Panc1 (cell line): ENCODE measurements at regions not wholly inside any gene's neighbourhood (a gene's known extent, or its start where the extent isn't known, plus 50 kb on each side); places are given as distances from the start of the nearest gene placed in this dataset.

Experiments used
- ATAC-seq: fragments of 200-7000 bp; cut with Tn5 transposase; 2 replicates; pipeline ENCODE4 v1.9.1; 2020; ENCODE audit warnings: mild to moderate bottlenecking, moderate library complexity
- BruUV-seq: library from RNA; stranded (reverse); fragments of 400-500 nt; replicated peaks from 2 replicates; lab custom pipeline; 2021; lab: Mats Ljungman, UMichigan
- CTCF ChIA-PET: fragments of 300-600 bp; sonication (Branson Sonifier 250); formaldehyde crosslinking; loops from one replicate; lab custom pipeline; 2022; ENCODE audit warnings: antibody characterized with exemption; lab: Charles Lee
- POLR2A ChIA-PET: fragments of 300-600 bp; sonication (Branson Sonifier 250); formaldehyde crosslinking; loops from one replicate; lab custom pipeline; 2022; ENCODE audit warnings: antibody characterized with exemption; lab: Charles Lee
- DNase-seq: peaks from one replicate; pipeline ENCODE4 v3.0.0-alpha.2; 2010; ENCODE audit warnings: low read depth, low spot score
- H3K27ac ChIP-seq: 2 replicates; pipeline ENCODE4 v1.5.1; 2011; ENCODE audit warnings: mild to moderate bottlenecking, low read length, inconsistent platforms
- H3K27me3 ChIP-seq: fragments of 200-500 bp; sonication (Bioruptor generic); 2 replicates; pipeline ENCODE4 v1.6.0; 2014; ENCODE audit warnings: low read length, inconsistent platforms; ENCODE audit not compliant: control insufficient read depth, insufficient read depth
- H3K36me3 ChIP-seq: fragments of 200-500 bp; sonication (Bioruptor generic); 2 replicates; pipeline ENCODE4 v1.5.1; 2014; ENCODE audit warnings: inconsistent platforms, mild to moderate bottlenecking, low read length, moderate library complexity; ENCODE audit not compliant: control insufficient read depth, insufficient read depth
- H3K4me1 ChIP-seq: 2 replicates; pipeline ENCODE4 v1.5.1; 2011; ENCODE audit warnings: inconsistent platforms, mild to moderate bottlenecking, low read length, moderate library complexity; ENCODE audit not compliant: control insufficient read depth, insufficient read depth
- H3K4me3 ChIP-seq, 2 experiments: 2 replicates each; pipeline ENCODE4 v1.5.1; 2011 to 2012; ENCODE audit warnings: low read depth in 2 of 2, low read length in 2 of 2, mild to moderate bottlenecking in 2 of 2, inconsistent platforms in 1 of 2, moderate library complexity in 1 of 2
- H3K9me3 ChIP-seq: fragments of 200-500 bp; sonication (Bioruptor generic); 2 replicates; pipeline ENCODE4 v1.5.1; 2014; ENCODE audit warnings: low read depth, mild to moderate bottlenecking, inconsistent platforms, low read length, moderate library complexity; ENCODE audit not compliant: control insufficient read depth, insufficient read depth
- POLR2AphosphoS5 ChIP-seq: IDR thresholded peaks from 2 replicates; pipeline ENCODE4 v1.6.1; 2012; ENCODE audit warnings: mild to moderate bottlenecking, low read depth, low read length, moderate library complexity
- REST ChIP-seq, 2 experiments: IDR thresholded peaks; 2 replicates each; pipeline ENCODE4 v1.6.1; 2011 to 2012; ENCODE audit warnings: low read depth in 2 of 2, control low read depth in 1 of 2, low read length in 1 of 2, mild to moderate bottlenecking in 1 of 2, moderate library complexity in 1 of 2; ENCODE audit not compliant: insufficient read depth in 1 of 2
- SIN3A ChIP-seq: IDR thresholded peaks from 2 replicates; pipeline ENCODE4 v1.6.1; 2012; ENCODE audit warnings: low read depth, mild to moderate bottlenecking, low read length, moderate library complexity, borderline replicate concordance; ENCODE audit not compliant: insufficient read depth
- TCF7L2 ChIP-seq: IDR thresholded peaks from 2 replicates; pipeline ENCODE4 v1.6.1; 2011; ENCODE audit warnings: mild to moderate bottlenecking, low read depth, low read length, inconsistent platforms
- in situ Hi-C: cut with HindIII; loops from 2 replicates; pipeline ENCODE4 v1.10.0; 2016; ENCODE audit warnings: low sequenced_read_pairs, low pct_unique_long_range_greater_than_20kb
- intact Hi-C: fragments of 100-400 bp; cut with micrococcal nuclease; formaldehyde crosslinking; loops from one replicate; pipeline ENCODE4 v1.10.0; 2022; ENCODE audit not compliant: unreplicated experiment
- TF ChIP-seq, protein P1 (sequence below): fragments of 450-650 bp; IDR thresholded peaks from 2 replicates; pipeline ENCODE4 v1.5.1; 2017; ENCODE audit warnings: mild to moderate bottlenecking

- Histone ChIP-seq H3K4me1 (no peaks in the 10 kb centered on the region), H3K36me3 (no peaks in the 10 kb centered on the region), H3K9me3 (no peaks in the 10 kb centered on the region), H3K4me3 (no peak overlapping the region), H3K27ac (no peak overlapping the region), H3K27me3 (no peaks in the 10 kb centered on the region)
- in situ Hi-C loops: no loop called here
- DNase-seq (no peak), ATAC-seq (no peak)
- ChIA-PET CTCF (no interaction called here), POLR2A (no interaction called here)
- intact Hi-C loops: no loop called here
- no TSS peak for BruUV-seq
- TF ChIP-seq TCF7L2: no peak
- no peak for TF ChIP-seq SIN3A
- TF ChIP-seq POLR2AphosphoS5: no peak
- TF ChIP-seq, protein P1, sequence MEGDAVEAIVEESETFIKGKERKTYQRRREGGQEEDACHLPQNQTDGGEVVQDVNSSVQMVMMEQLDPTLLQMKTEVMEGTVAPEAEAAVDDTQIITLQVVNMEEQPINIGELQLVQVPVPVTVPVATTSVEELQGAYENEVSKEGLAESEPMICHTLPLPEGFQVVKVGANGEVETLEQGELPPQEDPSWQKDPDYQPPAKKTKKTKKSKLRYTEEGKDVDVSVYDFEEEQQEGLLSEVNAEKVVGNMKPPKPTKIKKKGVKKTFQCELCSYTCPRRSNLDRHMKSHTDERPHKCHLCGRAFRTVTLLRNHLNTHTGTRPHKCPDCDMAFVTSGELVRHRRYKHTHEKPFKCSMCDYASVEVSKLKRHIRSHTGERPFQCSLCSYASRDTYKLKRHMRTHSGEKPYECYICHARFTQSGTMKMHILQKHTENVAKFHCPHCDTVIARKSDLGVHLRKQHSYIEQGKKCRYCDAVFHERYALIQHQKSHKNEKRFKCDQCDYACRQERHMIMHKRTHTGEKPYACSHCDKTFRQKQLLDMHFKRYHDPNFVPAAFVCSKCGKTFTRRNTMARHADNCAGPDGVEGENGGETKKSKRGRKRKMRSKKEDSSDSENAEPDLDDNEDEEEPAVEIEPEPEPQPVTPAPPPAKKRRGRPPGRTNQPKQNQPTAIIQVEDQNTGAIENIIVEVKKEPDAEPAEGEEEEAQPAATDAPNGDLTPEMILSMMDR: no peak
- no peak for TF ChIP-seq REST (IDR thresholded peaks at IDR 0.05; ENCODE audit: insufficient read depth in 1 of 2, low read depth in 2 of 2, low read length in 1 of 2)
Measured at GRCh38 chr7:9124320-9124719, 690.9 kb downstream of the NXPH1 start.

GRCh38 chr7:9125246-9125645 is 691.8 kb downstream of the NXPH1 start:
- intact Hi-C loops (no loop called here), in situ Hi-C loops (no loop called here)
- no peaks in the 10 kb centered on the region for H3K27me3 ChIP-seq
- no peak for DNase-seq
- no TSS peak for BruUV-seq
- H3K4me1 ChIP-seq: no peaks in the 10 kb centered on the region
- CTCF ChIA-PET: no interaction called here
- TF ChIP-seq TCF7L2 (no peak), SIN3A (no peak), POLR2AphosphoS5 (no peak), REST (IDR thresholded peaks at IDR 0.05; ENCODE audit: insufficient read depth in 1 of 2, low read depth in 2 of 2, low read length in 1 of 2) (no peak)
- TF ChIP-seq, protein P1: no peak
- H3K4me3 ChIP-seq: no peak overlapping the region
- POLR2A ChIA-PET: no interaction called here
- H3K36me3 ChIP-seq: no peaks in the 10 kb centered on the region
- no peaks in the 10 kb centered on the region for H3K9me3 ChIP-seq
- ATAC-seq: no peak
- no peak overlapping the region for H3K27ac ChIP-seq
